ENCODE measurements at regions not wholly inside any gene's neighbourhood (a gene's known extent, or its start where the extent isn't known, plus 50 kb on each side); places are given as distances from the start of the nearest gene placed in this dataset.

DNA sequence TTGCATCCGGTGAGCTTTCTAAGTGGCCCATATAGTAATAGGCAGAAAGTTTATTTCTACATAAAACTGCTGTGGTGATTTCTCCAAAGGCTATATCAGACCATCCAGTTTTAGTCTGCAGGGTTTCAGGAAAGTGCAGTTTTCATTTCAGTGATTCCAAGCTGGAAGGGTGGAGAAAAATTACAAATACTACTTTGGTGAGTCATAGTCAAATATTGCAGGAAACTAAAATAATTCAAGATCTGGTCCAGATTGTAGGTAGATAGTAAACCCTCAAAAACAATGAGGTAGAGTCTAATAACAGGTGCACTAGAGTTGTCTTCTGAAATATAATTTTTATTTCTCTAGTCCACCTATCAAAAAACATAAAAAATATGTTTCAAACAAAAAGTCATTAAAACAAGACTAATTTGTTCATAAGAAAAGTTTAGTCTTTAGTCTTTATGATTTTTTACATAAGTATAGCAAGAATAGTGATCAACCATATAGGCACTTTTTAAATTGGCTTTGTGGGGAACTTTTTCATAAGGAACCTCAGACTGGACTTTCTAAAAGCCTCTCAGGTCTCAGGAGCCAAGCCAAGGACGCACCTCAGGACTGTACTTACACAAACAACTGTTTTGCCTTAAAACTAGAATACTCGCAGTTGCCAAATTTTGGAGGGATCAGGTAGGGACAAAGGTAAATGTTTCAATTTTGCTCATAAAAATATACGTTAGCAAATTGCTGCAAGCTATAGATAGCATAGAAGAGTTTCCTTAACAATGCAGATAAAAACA, 101.8 kb upstream of the TLR3 start:
- no peak for TF ChIP-seq CTCF (IDR thresholded peaks at IDR 0.05)
- TF ChIP-seq EZH2 (IDR thresholded peaks at IDR 0.05): no peak

All from neural progenitor cell (in vitro differentiated cells).